SKM-1 (cell line): ENCODE measurements at regions not wholly inside any gene's neighbourhood (a gene's known extent, or its start where the extent isn't known, plus 50 kb on each side); places are given as distances from the start of the nearest gene placed in this dataset.
"Not testable (repeated sequence)": the region's sequence is repeated elsewhere in the genome, so short reads cannot be mapped to it uniquely, and the experiment has no call there.

Experiments used
- DNase-seq: peaks from one replicate; lab custom pipeline; 2025; ENCODE audit not compliant: unreplicated experiment; lab: John Stamatoyannopoulos, UW

GRCh38 chr16:85220125-85220839 lies 108.0 kb upstream of the CIBAR2 start:
- DNase-seq, result no peak

- no peak for DNase-seq
Observed at GRCh38 chr16:85220964-85221731, 108.9 kb upstream of the CIBAR2 start.

- DNase-seq, result no peak
Observed at GRCh38 chr16:85221771-85222154, 109.5 kb upstream of the CIBAR2 start.

- DNase-seq, result no peak
Observed at GRCh38 chr16:85222155-85222863, 110.0 kb upstream of the CIBAR2 start.

- no peak for DNase-seq
Observed at GRCh38 chr16:85225257-85225656, 113.0 kb upstream of the CIBAR2 start.

- no peak for DNase-seq
Observed at GRCh38 chr16:85225721-85226120, 113.4 kb upstream of the CIBAR2 start.

GRCh38 chr16:85227084-85227945 lies 115.0 kb upstream of the CIBAR2 start:
- DNase-seq, result no peak

- DNase-seq, result no peak
Observed at GRCh38 chr16:85227946-85228862, 115.9 kb upstream of the CIBAR2 start.

GRCh38 chr16:85228970-85229430 lies 116.7 kb upstream of the CIBAR2 start:
- no peak for DNase-seq

GRCh38 chr16:85229869-85230462 lies 117.7 kb upstream of the CIBAR2 start:
- no peak for DNase-seq

GRCh38 chr16:85230764-85231383 lies 118.6 kb upstream of the CIBAR2 start:
- not testable (repeated sequence) for DNase-seq

- DNase-seq, result no peak
Observed at GRCh38 chr16:85231959-85232358, 119.7 kb upstream of the CIBAR2 start.

- DNase-seq, result no peak
Observed at GRCh38 chr16:85232369-85233142, 120.3 kb upstream of the CIBAR2 start.

- DNase-seq, result no peak
Observed at GRCh38 chr16:85233516-85233915, 121.2 kb upstream of the CIBAR2 start.

GRCh38 chr16:85234310-85235204 lies 122.3 kb upstream of the CIBAR2 start:
- DNase-seq, result no peak

GRCh38 chr16:85235991-85236817 lies 123.9 kb upstream of the CIBAR2 start:
- DNase-seq, result no peak
